ENCODE measurements at regions not wholly inside any gene's neighbourhood (a gene's known extent, or its start where the extent isn't known, plus 50 kb on each side); places are given as distances from the start of the nearest gene placed in this dataset.

DNA sequence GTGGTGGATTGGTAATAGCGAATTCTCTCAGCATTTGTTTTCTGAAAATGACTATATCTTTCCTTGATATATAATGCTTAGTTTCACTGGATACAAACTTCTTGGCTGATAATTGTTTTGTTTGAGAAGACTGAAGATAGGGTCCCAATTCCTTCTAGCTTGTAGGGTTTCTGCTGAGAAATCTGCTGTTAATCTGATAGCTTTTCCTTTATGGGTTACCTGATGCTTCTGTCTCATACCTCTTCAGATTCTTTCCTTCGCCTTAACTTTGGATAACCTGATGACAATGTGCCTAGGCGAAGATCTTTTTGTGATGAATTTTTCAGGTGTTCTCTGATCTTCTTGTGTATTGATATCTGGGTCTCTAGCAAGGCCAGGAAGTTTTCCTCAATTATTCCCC lies 94.7 kb upstream of the ACO1 start:
- Histone ChIP-seq H3K9me3 (no peaks in the 10 kb centered on the region), H3K27ac (no peak overlapping the region), H3K27me3 (no peaks in the 10 kb centered on the region), H3K36me3 (no peaks in the 10 kb centered on the region), H3K4me1 (no peaks in the 10 kb centered on the region), H3K4me3 (no peak overlapping the region)
- TF ChIP-seq, protein P1, sequence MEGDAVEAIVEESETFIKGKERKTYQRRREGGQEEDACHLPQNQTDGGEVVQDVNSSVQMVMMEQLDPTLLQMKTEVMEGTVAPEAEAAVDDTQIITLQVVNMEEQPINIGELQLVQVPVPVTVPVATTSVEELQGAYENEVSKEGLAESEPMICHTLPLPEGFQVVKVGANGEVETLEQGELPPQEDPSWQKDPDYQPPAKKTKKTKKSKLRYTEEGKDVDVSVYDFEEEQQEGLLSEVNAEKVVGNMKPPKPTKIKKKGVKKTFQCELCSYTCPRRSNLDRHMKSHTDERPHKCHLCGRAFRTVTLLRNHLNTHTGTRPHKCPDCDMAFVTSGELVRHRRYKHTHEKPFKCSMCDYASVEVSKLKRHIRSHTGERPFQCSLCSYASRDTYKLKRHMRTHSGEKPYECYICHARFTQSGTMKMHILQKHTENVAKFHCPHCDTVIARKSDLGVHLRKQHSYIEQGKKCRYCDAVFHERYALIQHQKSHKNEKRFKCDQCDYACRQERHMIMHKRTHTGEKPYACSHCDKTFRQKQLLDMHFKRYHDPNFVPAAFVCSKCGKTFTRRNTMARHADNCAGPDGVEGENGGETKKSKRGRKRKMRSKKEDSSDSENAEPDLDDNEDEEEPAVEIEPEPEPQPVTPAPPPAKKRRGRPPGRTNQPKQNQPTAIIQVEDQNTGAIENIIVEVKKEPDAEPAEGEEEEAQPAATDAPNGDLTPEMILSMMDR (IDR thresholded peaks at IDR 0.05) = no peak
- intact Hi-C loops (cut with DNase I) = loop anchor here (5.0 kb wide), 1 partner anchor 53 kb away; no protein-coding TSS in a partner anchor
- DNase-seq (ENCODE audit: low spot score in 2 of 2) = no peak

DNA sequence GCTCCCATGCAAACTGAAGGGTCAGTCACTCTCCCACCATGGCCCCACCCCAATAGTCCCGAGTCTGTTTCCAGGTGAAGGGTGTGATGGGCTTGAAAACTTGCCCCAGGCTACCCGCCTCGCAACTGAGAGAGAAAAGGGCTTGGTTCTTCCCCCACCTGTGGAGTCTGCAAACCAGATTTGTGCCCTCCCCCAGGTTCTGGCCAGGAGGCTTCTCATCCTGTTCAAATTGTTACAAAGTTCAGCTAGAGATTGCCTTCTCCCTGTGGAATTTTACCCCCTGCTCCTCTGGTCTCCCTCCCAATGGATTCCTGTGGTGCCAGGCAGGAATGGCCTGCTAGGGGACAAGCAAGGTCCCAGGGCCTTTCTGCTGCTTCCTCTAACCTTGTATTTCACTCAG lies 93.1 kb upstream of the ACO1 start:
- Histone ChIP-seq H3K9me3 (no peaks in the 10 kb centered on the region), H3K27me3 (no peaks in the 10 kb centered on the region), H3K27ac (no peak overlapping the region), H3K36me3 (no peaks in the 10 kb centered on the region), H3K4me3 (no peak overlapping the region), H3K4me1 (no peaks in the 10 kb centered on the region)
- DNase-seq (ENCODE audit: low spot score in 2 of 2) = no peak
- intact Hi-C loops (cut with DNase I) = loop anchor here (5.0 kb wide), 1 partner anchor 51 kb away; no protein-coding TSS in a partner anchor
- TF ChIP-seq, protein P1 (IDR thresholded peaks at IDR 0.05) = no peak

DNA sequence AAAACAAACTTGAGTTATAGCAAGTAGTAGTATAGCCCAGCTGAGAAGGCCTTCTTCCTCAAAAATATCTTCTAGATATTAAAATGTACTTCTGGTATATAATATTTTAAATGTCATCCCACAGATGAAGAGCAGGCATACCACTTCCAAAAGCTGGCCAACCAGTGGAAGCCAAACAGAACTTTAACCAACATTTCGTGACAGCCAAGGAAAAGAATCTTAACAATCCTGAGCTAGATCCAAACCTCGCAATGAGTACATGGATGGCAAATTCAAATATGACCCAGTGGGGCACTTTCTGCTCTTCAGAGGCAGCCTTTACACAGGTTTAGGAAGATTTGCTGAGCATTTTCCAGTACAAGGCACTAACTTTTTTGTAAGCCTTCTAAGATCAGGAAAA lies 91.8 kb upstream of the ACO1 start:
- Histone ChIP-seq H3K27me3 (no peaks in the 10 kb centered on the region), H3K4me1 (no peaks in the 10 kb centered on the region), H3K4me3 (no peak overlapping the region), H3K9me3 (no peaks in the 10 kb centered on the region), H3K27ac (no peak overlapping the region), H3K36me3 (no peaks in the 10 kb centered on the region)
- TF ChIP-seq, protein P1 (IDR thresholded peaks at IDR 0.05) = no peak
- DNase-seq (ENCODE audit: low spot score in 2 of 2) = no peak
- intact Hi-C loops (cut with DNase I) = loop anchor here (5.0 kb wide), 1 partner anchor 50 kb away; no protein-coding TSS in a partner anchor

DNA sequence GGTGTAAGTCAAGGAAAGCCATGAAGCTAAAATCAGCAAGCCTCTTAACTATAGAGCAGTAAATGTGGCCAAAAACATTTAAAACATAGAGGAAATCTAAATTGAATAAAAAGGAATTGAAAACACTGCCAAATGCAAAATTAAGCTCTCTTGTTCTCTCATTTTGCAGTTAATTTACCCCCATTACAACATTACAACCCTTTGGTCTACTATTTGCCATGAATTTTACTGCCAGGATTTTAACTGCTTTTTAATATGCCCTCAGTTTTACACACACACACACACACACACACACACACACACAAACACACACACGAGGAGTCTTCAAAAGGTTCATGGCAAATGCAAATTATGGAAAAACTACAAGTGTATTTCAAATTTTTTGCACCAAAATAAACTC lies 91.4 kb upstream of the ACO1 start:
- Histone ChIP-seq H3K27ac (no peak overlapping the region), H3K36me3 (no peaks in the 10 kb centered on the region), H3K9me3 (no peaks in the 10 kb centered on the region), H3K4me1 (no peaks in the 10 kb centered on the region), H3K27me3 (no peaks in the 10 kb centered on the region), H3K4me3 (no peak overlapping the region)
- TF ChIP-seq, protein P1 (IDR thresholded peaks at IDR 0.05) = no peak
- intact Hi-C loops (cut with DNase I) = loop anchor here (5.0 kb wide), 1 partner anchor 49 kb away; no protein-coding TSS in a partner anchor
- no peak for DNase-seq (ENCODE audit: low spot score in 2 of 2)

DNA sequence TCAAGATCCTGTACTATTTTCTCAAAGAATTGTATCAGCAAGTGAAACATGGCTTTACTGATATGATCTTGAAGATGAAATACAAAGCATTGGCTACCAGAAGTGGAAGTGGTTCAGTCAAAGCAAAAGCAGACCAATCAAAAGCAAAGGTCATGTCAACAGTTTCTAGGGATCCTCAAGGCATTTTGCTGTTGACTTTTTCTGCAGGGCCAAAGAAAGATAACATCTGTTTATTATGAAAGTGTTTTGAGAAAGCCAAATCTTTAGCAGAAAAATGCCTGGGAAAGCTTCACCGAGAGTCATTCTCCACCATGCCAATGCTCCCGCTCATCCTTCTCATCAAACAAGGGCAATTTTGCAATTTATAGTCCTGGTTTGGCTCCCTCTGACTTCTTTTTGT lies 90.3 kb upstream of the ACO1 start:
- no peak for DNase-seq (ENCODE audit: low spot score in 2 of 2)
- H3K36me3 ChIP-seq = no peaks in the 10 kb centered on the region
- no peaks in the 10 kb centered on the region for H3K4me1 ChIP-seq
- no peak overlapping the region for H3K4me3 ChIP-seq
- TF ChIP-seq, protein P1 (IDR thresholded peaks at IDR 0.05) = no peak
- H3K9me3 ChIP-seq = no peaks in the 10 kb centered on the region
- intact Hi-C loops (cut with DNase I) = loop anchor here (5.0 kb wide), 1 partner anchor 48 kb away; no protein-coding TSS in a partner anchor
- H3K27ac ChIP-seq = no peak overlapping the region
- no peaks in the 10 kb centered on the region for H3K27me3 ChIP-seq

DNA sequence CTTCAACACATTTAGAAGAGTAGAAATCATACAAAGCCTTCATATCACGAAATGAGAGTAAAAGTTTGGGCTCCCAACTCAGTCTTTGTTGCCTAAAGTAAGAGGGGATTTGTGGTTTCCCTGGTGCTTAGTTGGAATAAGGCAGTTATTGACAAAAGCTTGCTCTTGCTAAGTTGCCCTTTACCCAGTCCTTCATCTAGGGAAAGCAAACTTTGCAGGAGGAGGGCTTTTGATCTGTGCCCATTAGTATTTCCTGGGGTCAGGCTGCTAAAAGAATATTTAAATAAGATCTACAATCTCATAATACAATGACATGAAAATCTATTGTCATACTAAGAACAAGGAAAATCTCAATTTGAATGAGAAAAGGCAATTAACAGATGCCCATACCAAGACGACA lies 84.1 kb upstream of the ACO1 start:
- Histone ChIP-seq H3K27me3 (no peaks in the 10 kb centered on the region), H3K4me3 (no peak overlapping the region), H3K9me3 (no peaks in the 10 kb centered on the region), H3K4me1 (no peaks in the 10 kb centered on the region), H3K36me3 (no peaks in the 10 kb centered on the region), H3K27ac (no peak overlapping the region)
- intact Hi-C loops (cut with DNase I) = no loop called here
- TF ChIP-seq, protein P1 (IDR thresholded peaks at IDR 0.05) = no peak
- DNase-seq (ENCODE audit: low spot score in 2 of 2) = no peak

Measured in ascending aorta (tissue), 2 donors.